Panc1 (cell line): ENCODE measurements at regions not wholly inside any gene's neighbourhood (a gene's known extent, or its start where the extent isn't known, plus 50 kb on each side); places are given as distances from the start of the nearest gene placed in this dataset.

Source experiments
- CTCF ChIP-seq: fragments of 450-650 bp; IDR thresholded peaks from 2 replicates; pipeline ENCODE4 v1.5.1; 2017; ENCODE audit warnings: mild to moderate bottlenecking
- POLR2AphosphoS5 ChIP-seq: IDR thresholded peaks from 2 replicates; pipeline ENCODE4 v1.6.1; 2012; ENCODE audit warnings: mild to moderate bottlenecking, low read depth, low read length, moderate library complexity
- REST ChIP-seq, 2 experiments: IDR thresholded peaks; 2 replicates each; pipeline ENCODE4 v1.6.1; 2011 to 2012; ENCODE audit warnings: low read depth in 2 of 2, control low read depth in 1 of 2, low read length in 1 of 2, mild to moderate bottlenecking in 1 of 2, moderate library complexity in 1 of 2; ENCODE audit not compliant: insufficient read depth in 1 of 2
- SIN3A ChIP-seq: IDR thresholded peaks from 2 replicates; pipeline ENCODE4 v1.6.1; 2012; ENCODE audit warnings: low read depth, mild to moderate bottlenecking, low read length, moderate library complexity, borderline replicate concordance; ENCODE audit not compliant: insufficient read depth
- TCF7L2 ChIP-seq: IDR thresholded peaks from 2 replicates; pipeline ENCODE4 v1.6.1; 2011; ENCODE audit warnings: mild to moderate bottlenecking, low read depth, low read length, inconsistent platforms

GRCh38 chr13:107458269-107458668 lies 757.1 kb downstream of the LIG4 start:
- TF ChIP-seq CTCF = no peak
- TF ChIP-seq POLR2AphosphoS5 = no peak
- no peak for TF ChIP-seq TCF7L2
- no peak for TF ChIP-seq SIN3A
- no peak for TF ChIP-seq REST (IDR thresholded peaks at IDR 0.05; ENCODE audit: insufficient read depth in 1 of 2, low read depth in 2 of 2, low read length in 1 of 2)
